ENCODE measurements at regions not wholly inside any gene's neighbourhood (a gene's known extent, or its start where the extent isn't known, plus 50 kb on each side); places are given as distances from the start of the nearest gene placed in this dataset.

DNA sequence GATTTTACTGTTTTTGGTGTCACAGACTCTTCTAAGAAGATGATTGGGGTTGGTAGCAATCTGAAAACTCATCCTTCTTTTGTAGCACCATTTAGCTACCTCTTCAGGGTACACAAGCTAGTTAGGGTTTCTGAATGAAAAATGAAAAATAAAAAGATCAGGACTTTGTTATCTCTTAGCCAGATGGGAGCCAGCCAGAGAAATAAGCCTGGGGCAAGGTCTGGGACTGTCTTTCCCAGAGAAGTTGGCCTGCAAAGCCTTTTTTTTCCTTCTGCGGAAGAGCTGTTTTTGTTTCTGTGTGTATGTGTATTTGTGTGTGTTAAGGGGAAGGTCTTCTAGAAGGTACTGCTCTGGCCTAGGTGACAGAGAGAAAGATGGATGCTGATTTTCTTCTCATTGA is 150.7 kb upstream of the AGTR1 start:
- TF ChIP-seq, protein P1, sequence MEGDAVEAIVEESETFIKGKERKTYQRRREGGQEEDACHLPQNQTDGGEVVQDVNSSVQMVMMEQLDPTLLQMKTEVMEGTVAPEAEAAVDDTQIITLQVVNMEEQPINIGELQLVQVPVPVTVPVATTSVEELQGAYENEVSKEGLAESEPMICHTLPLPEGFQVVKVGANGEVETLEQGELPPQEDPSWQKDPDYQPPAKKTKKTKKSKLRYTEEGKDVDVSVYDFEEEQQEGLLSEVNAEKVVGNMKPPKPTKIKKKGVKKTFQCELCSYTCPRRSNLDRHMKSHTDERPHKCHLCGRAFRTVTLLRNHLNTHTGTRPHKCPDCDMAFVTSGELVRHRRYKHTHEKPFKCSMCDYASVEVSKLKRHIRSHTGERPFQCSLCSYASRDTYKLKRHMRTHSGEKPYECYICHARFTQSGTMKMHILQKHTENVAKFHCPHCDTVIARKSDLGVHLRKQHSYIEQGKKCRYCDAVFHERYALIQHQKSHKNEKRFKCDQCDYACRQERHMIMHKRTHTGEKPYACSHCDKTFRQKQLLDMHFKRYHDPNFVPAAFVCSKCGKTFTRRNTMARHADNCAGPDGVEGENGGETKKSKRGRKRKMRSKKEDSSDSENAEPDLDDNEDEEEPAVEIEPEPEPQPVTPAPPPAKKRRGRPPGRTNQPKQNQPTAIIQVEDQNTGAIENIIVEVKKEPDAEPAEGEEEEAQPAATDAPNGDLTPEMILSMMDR (conservative IDR thresholded peaks at IDR 0.05; ENCODE audit: low read depth, low read length): no peak
- no peak for TF ChIP-seq POLR2A (IDR thresholded peaks at IDR 0.05; ENCODE audit: low read depth, low read length)
- no peak for TF ChIP-seq SMC3 (IDR thresholded peaks at IDR 0.05; ENCODE audit: low read depth, low read length)
- TF ChIP-seq CEBPB (IDR thresholded peaks at IDR 0.05; ENCODE audit: low read depth, low read length): no peak
- TF ChIP-seq MAFK (IDR thresholded peaks at IDR 0.05; ENCODE audit: low read depth, low read length): no peak
- no peak for TF ChIP-seq RAD21 (IDR thresholded peaks at IDR 0.05; ENCODE audit: low read length)
- TF ChIP-seq BHLHE40 (IDR thresholded peaks at IDR 0.05; ENCODE audit: low read depth, low read length): no peak
- TF ChIP-seq MXI1 (IDR thresholded peaks at IDR 0.05; ENCODE audit: borderline replicate concordance, low read depth, low read length): no peak
- TF ChIP-seq CHD1 (IDR thresholded peaks at IDR 0.05; ENCODE audit: low read depth, low read length): no peak
- TF ChIP-seq, protein P2, sequence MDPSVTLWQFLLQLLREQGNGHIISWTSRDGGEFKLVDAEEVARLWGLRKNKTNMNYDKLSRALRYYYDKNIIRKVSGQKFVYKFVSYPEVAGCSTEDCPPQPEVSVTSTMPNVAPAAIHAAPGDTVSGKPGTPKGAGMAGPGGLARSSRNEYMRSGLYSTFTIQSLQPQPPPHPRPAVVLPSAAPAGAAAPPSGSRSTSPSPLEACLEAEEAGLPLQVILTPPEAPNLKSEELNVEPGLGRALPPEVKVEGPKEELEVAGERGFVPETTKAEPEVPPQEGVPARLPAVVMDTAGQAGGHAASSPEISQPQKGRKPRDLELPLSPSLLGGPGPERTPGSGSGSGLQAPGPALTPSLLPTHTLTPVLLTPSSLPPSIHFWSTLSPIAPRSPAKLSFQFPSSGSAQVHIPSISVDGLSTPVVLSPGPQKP (IDR thresholded peaks at IDR 0.05; ENCODE audit: borderline replicate concordance, low read depth, low read length): no peak

Measured in IMR-90 (cell line).